HCT116 (cell line): ENCODE measurements at regions not wholly inside any gene's neighbourhood (a gene's known extent, or its start where the extent isn't known, plus 50 kb on each side); places are given as distances from the start of the nearest gene placed in this dataset.

Source experiments
- ATAC-seq: fragments of 200-7000 bp; cut with Tn5 transposase; 2 replicates; pipeline ENCODE4 v1.9.1; 2020; ENCODE audit warnings: mild to moderate bottlenecking, moderate library complexity
- BruUV-seq: library from RNA; stranded (reverse); fragments of 400-500 nt; replicated peaks from 2 replicates; lab custom pipeline; 2021; lab: Mats Ljungman, UMichigan
- CTCF ChIA-PET: fragments of 300-600 bp; sonication (Branson Sonifier 250); formaldehyde crosslinking; loops from one replicate; lab custom pipeline; 2021; ENCODE audit warnings: antibody characterized with exemption; lab: Charles Lee
- POLR2A ChIA-PET: fragments of 300-600, 350-600 bp; sonication (Branson Sonifier 250); formaldehyde crosslinking; loops from one replicate; lab custom pipeline; 2021; ENCODE audit warnings: antibody characterized with exemption; lab: Charles Lee
- RAD21 ChIA-PET, 2 experiments: fragments of 300-600 bp; sonication (Branson Sonifier 250); formaldehyde crosslinking; loops; one replicate each; lab custom pipeline; 2023; ENCODE audit warnings: low total read pairs in 2 of 2; ENCODE audit not compliant: uncharacterized antibody in 2 of 2, unreplicated experiment in 2 of 2, low non-redundant PET in 1 of 2; lab: Charles Lee
- DNase-seq: peaks from one replicate; pipeline ENCODE4 v3.0.0-alpha.2; 2010; ENCODE audit warnings: low read depth, low spot score
- H2AFZ ChIP-seq: fragments of 200-600 bp; shearing (Covaris generic), sonication (generic); 2 replicates; pipeline ENCODE4 v1.6.1; 2017; ENCODE audit warnings: low read depth, mixed run types, mixed read lengths, antibody characterized with exemption, low read length; ENCODE audit not compliant: poor library complexity, severe bottlenecking
- H3K27ac ChIP-seq: 2 replicates; pipeline ENCODE4 v1.5.1; 2012; ENCODE audit warnings: low read depth, low read length
- H3K27me3 ChIP-seq: fragments of 200-600 bp; sonication (generic); 2 replicates; pipeline ENCODE4 v1.6.1; 2016; ENCODE audit warnings: mixed run types, low read length, mixed read lengths; ENCODE audit not compliant: insufficient read depth
- H3K36me3 ChIP-seq, 2 experiments: fragments of 200-500 bp in 1 of 2; fragments of 200-600 bp in 1 of 2; sonication (Bioruptor generic) in 1 of 2; sonication (generic) in 1 of 2; 2 replicates each; pipeline versions ENCODE4 v1.5.1 to v1.6.1; 2014 to 2016; ENCODE audit warnings: low read length in 2 of 2, inconsistent platforms in 1 of 2, mixed read lengths in 1 of 2, mixed run types in 1 of 2; ENCODE audit not compliant: insufficient read depth in 2 of 2, control insufficient read depth in 1 of 2
- H3K4me1 ChIP-seq, 2 experiments: fragments of 200-600 bp in 1 of 2; sonication (generic) in 1 of 2; 2 replicates each; pipeline versions ENCODE4 v1.5.1 to v1.6.1; 2012 to 2017; ENCODE audit warnings: low read length in 2 of 2, inconsistent platforms in 1 of 2, mild to moderate bottlenecking in 1 of 2, mixed read lengths in 1 of 2, mixed run types in 1 of 2, moderate library complexity in 1 of 2; ENCODE audit not compliant: insufficient read depth in 2 of 2, control insufficient read depth in 1 of 2
- H3K4me2 ChIP-seq: fragments of 200-600 bp; sonication (generic); 2 replicates; pipeline ENCODE4 v1.6.1; 2017; ENCODE audit warnings: mixed run types, low read length, mixed read lengths
- H3K4me3 ChIP-seq, 2 experiments: fragments of 200-600 bp in 1 of 2; sonication (generic) in 1 of 2; replicated peaks in 1 of 2; 2 replicates each; pipeline ENCODE4 v1.5.1; 2011 to 2016; ENCODE audit warnings: low read length in 2 of 2, control low read depth in 1 of 2, low read depth in 1 of 2, mild to moderate bottlenecking in 1 of 2, mixed read lengths in 1 of 2, mixed run types in 1 of 2
- H3K79me2 ChIP-seq: fragments of 200-600 bp; sonication (generic); 2 replicates; pipeline ENCODE4 v1.6.1; 2017; ENCODE audit warnings: mild to moderate bottlenecking, mixed run types, low read length, moderate library complexity, mixed read lengths; ENCODE audit not compliant: insufficient read depth
- H3K9ac ChIP-seq: fragments of 200-600 bp; sonication (generic); 2 replicates; pipeline ENCODE4 v1.6.1; 2016; ENCODE audit warnings: low read length, mixed read lengths
- H3K9me2 ChIP-seq: fragments of 200-600 bp; sonication (generic), shearing (Covaris generic); 2 replicates; pipeline ENCODE4 v1.6.1; 2017; ENCODE audit warnings: mixed run types, mild to moderate bottlenecking, moderate library complexity; ENCODE audit not compliant: insufficient read depth
- H3K9me3 ChIP-seq, 2 experiments: fragments of 200-500 bp in 1 of 2; fragments of 200-600 bp in 1 of 2; sonication (Bioruptor generic) in 1 of 2; sonication (generic) in 1 of 2; 2 replicates each; pipeline ENCODE4 v1.6.1; 2014 to 2017; ENCODE audit warnings: low read length in 2 of 2, mixed read lengths in 2 of 2, inconsistent platforms in 1 of 2, low read depth in 1 of 2, mild to moderate bottlenecking in 1 of 2, mixed run types in 1 of 2, moderate library complexity in 1 of 2; ENCODE audit not compliant: control insufficient read depth in 1 of 2, insufficient read depth in 1 of 2
- H4K20me1 ChIP-seq: fragments of 200-600 bp; sonication (generic), shearing (Covaris generic); 2 replicates; pipeline ENCODE4 v1.6.1; 2017; ENCODE audit warnings: mixed run types, mild to moderate bottlenecking, moderate library complexity; ENCODE audit not compliant: insufficient read depth
- CBX3 ChIP-seq: IDR thresholded peaks from 2 replicates; pipeline ENCODE4 v1.6.1; 2012; ENCODE audit warnings: low read depth
- CEBPB ChIP-seq: IDR thresholded peaks from 2 replicates; pipeline ENCODE4 v1.6.1; 2012; ENCODE audit warnings: low read depth
- CTCF ChIP-seq, 3 experiments: fragments of 200-600 bp in 1 of 3; sonication (generic) in 1 of 3; IDR thresholded peaks in 2 of 3; conservative IDR thresholded peaks in 1 of 3; 2 replicates each; pipeline ENCODE4 v1.5.1; 2012 to 2017; ENCODE audit warnings: low read depth in 2 of 3, low read length in 2 of 3, antibody characterized with exemption in 1 of 3, borderline replicate concordance in 1 of 3, control low read depth in 1 of 3, mild to moderate bottlenecking in 1 of 3, mixed read lengths in 1 of 3, mixed run types in 1 of 3, moderate library complexity in 1 of 3; ENCODE audit not compliant: insufficient read depth in 1 of 3
- EGR1 ChIP-seq: IDR thresholded peaks from 2 replicates; pipeline ENCODE4 v1.6.1; 2012; ENCODE audit warnings: low read depth
- ELF1 ChIP-seq: IDR thresholded peaks from 2 replicates; pipeline ENCODE4 v1.6.1; 2012; ENCODE audit warnings: low read depth, borderline replicate concordance
- EZH2 ChIP-seq: fragments of 200-600 bp; sonication (generic); IDR thresholded peaks from 2 replicates; pipeline ENCODE4 v1.6.1; 2017; ENCODE audit warnings: antibody characterized with exemption, mixed run types
- EZH2phosphoT487 ChIP-seq: fragments of 200-600 bp; IDR thresholded peaks from 2 replicates; pipeline ENCODE4 v1.6.1; 2018; ENCODE audit warnings: antibody characterized with exemption, borderline replicate concordance
- FOSL1 ChIP-seq: IDR thresholded peaks from 2 replicates; pipeline ENCODE4 v1.6.1; 2012; ENCODE audit warnings: low read depth
- JUND ChIP-seq: IDR thresholded peaks from 2 replicates; pipeline ENCODE4 v1.6.1; 2012
- POLR2A ChIP-seq: IDR thresholded peaks from 2 replicates; pipeline ENCODE4 v1.7.0; 2011; ENCODE audit warnings: borderline replicate concordance; ENCODE audit not compliant: insufficient read depth, insufficient read length; ENCODE audit errors: extremely low read depth
- POLR2AphosphoS5 ChIP-seq: IDR thresholded peaks from 2 replicates; pipeline ENCODE4 v1.6.1; 2011; ENCODE audit warnings: mild to moderate bottlenecking, low read depth, low read length, moderate library complexity
- RAD21 ChIP-seq: IDR thresholded peaks from 2 replicates; pipeline ENCODE4 v1.6.1; 2012; ENCODE audit warnings: low read depth, mild to moderate bottlenecking
- REST ChIP-seq: IDR thresholded peaks from 2 replicates; pipeline ENCODE4 v1.6.1; 2012; ENCODE audit warnings: low read depth
- SIN3A ChIP-seq: IDR thresholded peaks from 2 replicates; pipeline ENCODE4 v1.6.1; 2012; ENCODE audit warnings: low read depth
- SRF ChIP-seq: IDR thresholded peaks from 2 replicates; pipeline ENCODE4 v1.6.1; 2012; ENCODE audit warnings: low read depth
- TCF7L2 ChIP-seq: IDR thresholded peaks from 2 replicates; pipeline ENCODE4 v1.7.0; 2011; ENCODE audit warnings: borderline replicate concordance, inconsistent platforms; ENCODE audit not compliant: insufficient read depth, insufficient read length; ENCODE audit errors: extremely low read depth
- YY1 ChIP-seq: IDR thresholded peaks from 2 replicates; pipeline ENCODE4 v1.6.1; 2011; ENCODE audit warnings: low read length, low read depth, moderate library complexity, mild to moderate bottlenecking; ENCODE audit not compliant: insufficient replicate concordance; ENCODE audit errors: extremely low read depth
- ZFX ChIP-seq: fragments of 450-650 bp; IDR thresholded peaks from 2 replicates; pipeline ENCODE4 v1.6.1; 2017
- ZNF274 ChIP-seq: fragments of 200-500 bp; sonication (Bioruptor generic); IDR thresholded peaks from 2 replicates; pipeline ENCODE4 v1.6.1; 2014; ENCODE audit warnings: mild to moderate bottlenecking, low read depth, low read length, inconsistent platforms
- intact Hi-C: fragments of 100-400 bp; cut with micrococcal nuclease; formaldehyde crosslinking; loops from 2 replicates; pipeline ENCODE4 v1.10.0; 2022

- Histone ChIP-seq H3K4me2 (no peak overlapping the region), H3K27ac (no peak overlapping the region), H3K9ac (no peak overlapping the region), H3K9me3 (no peaks in the 10 kb centered on the region), H3K36me3 (no peaks in the 10 kb centered on the region), H4K20me1 (no peaks in the 10 kb centered on the region), H3K27me3 (no peaks in the 10 kb centered on the region), H3K79me2 (no peaks in the 10 kb centered on the region), H3K9me2 (no peaks in the 10 kb centered on the region), H3K4me1 (peaks cover 9 to 36% of the 10 kb centered on the region in 2 experiments; a peak in 3 of 4 replicates), H2AFZ (no peak overlapping the region), H3K4me3 (no peak overlapping the region)
- RAD21 ChIA-PET, result no interaction called here
- DNase-seq (no peak), ATAC-seq (no peak)
- POLR2A ChIA-PET, result no interaction called here
- CTCF ChIA-PET, result no interaction called here
- TF ChIP-seq ZFX (no peak), ZNF274 (no peak), POLR2A (no peak), REST (no peak), EGR1 (no peak), POLR2AphosphoS5 (no peak), JUND (no peak), EZH2 (no peak), EZH2phosphoT487 (no peak), SIN3A (no peak), ELF1 (no peak), CEBPB (no peak), CTCF (IDR thresholded peaks at IDR 0.05 in 2 of 3, conservative IDR thresholded peaks at IDR 0.05 in 1 of 3; ENCODE audit: borderline replicate concordance in 1 of 3, insufficient read depth in 1 of 3, low read depth in 2 of 3, low read length in 2 of 3) (no peak), RAD21 (no peak), CBX3 (no peak), SRF (no peak), YY1 (no peak), TCF7L2 (no peak), FOSL1 (no peak)
- intact Hi-C loops, result no loop called here
- no TSS peak for BruUV-seq
Observed at GRCh38 chr20:1831606-1832005, 63.6 kb upstream of the SIRPA start.
